H9 (cell line): ENCODE measurements at regions not wholly inside any gene's neighbourhood (a gene's known extent, or its start where the extent isn't known, plus 50 kb on each side); places are given as distances from the start of the nearest gene placed in this dataset.

Experiments
- DNase-seq: peaks from one replicate; pipeline ENCODE4 v3.0.0-alpha.2; 2017
- H2AFZ ChIP-seq: one replicate; pipeline ENCODE4 v1.6.1; 2013; ENCODE audit warnings: mild to moderate bottlenecking, low read length, control low read depth, moderate library complexity
- H2AK5ac ChIP-seq: 2 replicates; pipeline ENCODE4 v1.6.1; 2013; ENCODE audit warnings: low read length, control low read depth, mixed read lengths; ENCODE audit not compliant: insufficient read length
- H2BK120ac ChIP-seq: one replicate; pipeline ENCODE4 v1.6.1; 2013; ENCODE audit warnings: low read depth, mild to moderate bottlenecking, low read length, control low read depth, inconsistent platforms; ENCODE audit not compliant: poor library complexity, severe bottlenecking
- H2BK12ac ChIP-seq: 2 replicates; pipeline ENCODE4 v1.6.1; 2013; ENCODE audit warnings: low read length, control low read depth, mixed read lengths, low read depth; ENCODE audit not compliant: insufficient read length
- H2BK15ac ChIP-seq: 2 replicates; pipeline ENCODE4 v1.6.1; 2013; ENCODE audit warnings: low read depth, low read length, control low read depth
- H2BK20ac ChIP-seq: one replicate; pipeline ENCODE4 v1.6.1; 2013; ENCODE audit warnings: low read depth, mild to moderate bottlenecking, low read length, control low read depth, inconsistent platforms; ENCODE audit not compliant: poor library complexity, severe bottlenecking
- H2BK5ac ChIP-seq: 2 replicates; pipeline ENCODE4 v1.6.1; 2013; ENCODE audit warnings: low read length, control low read depth, mixed read lengths; ENCODE audit not compliant: insufficient read length
- H3K14ac ChIP-seq: 2 replicates; pipeline ENCODE4 v1.6.1; 2013; ENCODE audit warnings: low read length, control low read depth; ENCODE audit not compliant: insufficient read depth
- H3K18ac ChIP-seq: 2 replicates; pipeline ENCODE4 v1.6.1; 2013; ENCODE audit warnings: low read depth, mild to moderate bottlenecking, mixed read lengths, low read length, control low read depth; ENCODE audit not compliant: insufficient read length
- H3K23ac ChIP-seq: 2 replicates; pipeline ENCODE4 v1.6.1; 2013; ENCODE audit warnings: low read length, control low read depth, mixed read lengths, low read depth; ENCODE audit not compliant: insufficient read length
- H3K23me2 ChIP-seq: 2 replicates; pipeline ENCODE4 v1.6.1; 2013; ENCODE audit warnings: low read depth, mild to moderate bottlenecking, mixed read lengths, low read length, control low read depth; ENCODE audit not compliant: insufficient read length, poor library complexity, severe bottlenecking
- H3K27ac ChIP-seq: 2 replicates; pipeline ENCODE4 v1.5.1; 2013; ENCODE audit warnings: low read length, control low read depth, mixed read lengths, low read depth; ENCODE audit not compliant: insufficient read length
- H3K27me3 ChIP-seq: 2 replicates; pipeline ENCODE4 v1.6.1; 2013; ENCODE audit warnings: low read length, control low read depth, inconsistent platforms; ENCODE audit not compliant: insufficient read depth
- H3K4ac ChIP-seq: 2 replicates; pipeline ENCODE4 v1.6.1; 2013; ENCODE audit warnings: low read depth, mild to moderate bottlenecking, control low read depth, inconsistent platforms, low read length, moderate library complexity
- H3K4me1 ChIP-seq: 2 replicates; pipeline ENCODE4 v1.6.1; 2013; ENCODE audit warnings: low read length, control low read depth, inconsistent platforms; ENCODE audit not compliant: insufficient read depth
- H3K4me2 ChIP-seq: 2 replicates; pipeline ENCODE4 v1.6.1; 2013; ENCODE audit warnings: low read length, control low read depth, mixed read lengths; ENCODE audit not compliant: insufficient read length, insufficient read depth
- H3K56ac ChIP-seq: 2 replicates; pipeline ENCODE4 v1.6.1; 2013; ENCODE audit warnings: low read depth, mild to moderate bottlenecking, mixed read lengths, low read length, control low read depth; ENCODE audit not compliant: insufficient read length
- H3K79me1 ChIP-seq: 2 replicates; pipeline ENCODE4 v1.6.1; 2013; ENCODE audit warnings: low read depth, mild to moderate bottlenecking, moderate library complexity, low read length, control low read depth, inconsistent platforms; ENCODE audit not compliant: insufficient read depth, poor library complexity, severe bottlenecking
- H3K79me2 ChIP-seq: 2 replicates; pipeline ENCODE4 v1.6.1; 2013; ENCODE audit warnings: low read length, control low read depth, inconsistent platforms; ENCODE audit not compliant: insufficient read depth
- H3K9ac ChIP-seq: 2 replicates; pipeline ENCODE4 v1.6.1; 2013; ENCODE audit warnings: low read length, control low read depth, mixed read lengths; ENCODE audit not compliant: insufficient read length; ENCODE audit errors: extremely low read depth
- H3K9me3 ChIP-seq: one replicate; pipeline ENCODE4 v1.6.1; 2013; ENCODE audit warnings: low read depth, low read length, inconsistent platforms; ENCODE audit not compliant: control insufficient read depth
- H3T11ph ChIP-seq: one replicate; pipeline ENCODE4 v1.6.1; 2013; ENCODE audit warnings: mild to moderate bottlenecking, low read length, control low read depth, inconsistent platforms
- H4K20me1 ChIP-seq: one replicate; pipeline ENCODE4 v1.6.1; 2013; ENCODE audit not compliant: control insufficient read depth, insufficient read length, insufficient read depth
- H4K5ac ChIP-seq: 2 replicates; pipeline ENCODE4 v1.6.1; 2013; ENCODE audit warnings: low read depth, mild to moderate bottlenecking, mixed read lengths, low read length, control low read depth; ENCODE audit not compliant: insufficient read length
- H4K8ac ChIP-seq: replicated peaks from 2 replicates; pipeline ENCODE4 v1.6.1; 2013; ENCODE audit warnings: low read length, control low read depth, mixed read lengths, low read depth; ENCODE audit not compliant: insufficient read length
- H4K91ac ChIP-seq: 2 replicates; pipeline ENCODE4 v1.6.1; 2013; ENCODE audit warnings: low read depth, mild to moderate bottlenecking, moderate library complexity, mixed read lengths, low read length, control low read depth; ENCODE audit not compliant: insufficient read length
- H3K27ac Mint-ChIP-seq, 3 experiments: 2 replicates in 2 of 3; 3 replicates in 1 of 3; pipeline ENCODE4 v1.8.0; 2020 to 2021; ENCODE audit warnings: mixed read lengths in 3 of 3, mild to moderate bottlenecking in 1 of 3, moderate library complexity in 1 of 3
- H3K27me3 Mint-ChIP-seq: 2 replicates; pipeline ENCODE4 v1.8.0; 2021; ENCODE audit warnings: low read depth, mild to moderate bottlenecking, moderate library complexity, mixed read lengths
- H3K36me3 Mint-ChIP-seq, 3 experiments: 2 replicates in 2 of 3; 3 replicates in 1 of 3; pipeline ENCODE4 v1.8.0; 2020 to 2021; ENCODE audit warnings: low read depth in 3 of 3, mixed read lengths in 3 of 3; ENCODE audit not compliant: insufficient read depth in 1 of 3
- H3K4me1 Mint-ChIP-seq, 2 experiments: 2 replicates each; pipeline ENCODE4 v1.8.0; 2020; ENCODE audit warnings: mixed read lengths in 2 of 2
- H3K4me3 Mint-ChIP-seq, 2 experiments: 2 replicates in 1 of 2; 3 replicates in 1 of 2; pipeline ENCODE4 v1.8.0; 2020 to 2021; ENCODE audit warnings: mild to moderate bottlenecking in 2 of 2, mixed read lengths in 2 of 2, moderate library complexity in 1 of 2
- H3K9me3 Mint-ChIP-seq, 2 experiments: 2 replicates in 1 of 2; 3 replicates in 1 of 2; pipeline ENCODE4 v1.8.0; 2020; ENCODE audit warnings: mild to moderate bottlenecking in 2 of 2, mixed read lengths in 2 of 2, moderate library complexity in 1 of 2
- WGBS: extraction: QIAGEN DNeasy Blood & Tissue Kit; methylation state at CpG from one replicate; pipeline ENCODE4 v1.1.7; 2013; ENCODE audit warnings: missing lambda C conversion rate, low lambda C conversion rate, mixed read lengths; ENCODE audit not compliant: insufficient read length; ENCODE audit errors: extremely low coverage; 5-methylcytosine and 5-hydroxymethylcytosine counted together
- TF ChIP-seq, protein P1 (sequence below): fragments of 200-600 bp; sonication (generic); conservative IDR thresholded peaks from 3 replicates; pipeline ENCODE4 v1.8.0; 2021; ENCODE audit warnings: antibody characterized with exemption, mild to moderate bottlenecking

DNA sequence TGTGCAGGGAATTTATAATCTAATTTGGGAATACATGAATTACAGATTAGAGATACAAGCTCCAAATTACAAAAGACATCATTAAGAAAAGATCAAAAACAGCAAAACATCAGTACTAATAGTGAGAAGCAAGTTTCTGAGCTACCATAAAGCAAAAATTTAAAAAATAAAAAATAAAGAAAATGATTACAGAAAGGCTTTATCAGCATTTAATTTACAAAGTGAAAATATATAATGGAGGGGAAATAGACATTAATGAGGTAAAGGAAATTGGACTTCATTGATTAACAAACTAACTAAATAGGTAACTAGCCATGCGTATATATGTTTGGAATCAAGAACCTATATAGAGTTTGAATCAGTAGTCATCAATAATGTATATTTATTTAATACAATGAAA is 712.9 kb upstream of the DDX18 start:
- H3K27ac ChIP-seq: no peak overlapping the region
- no peaks in the 10 kb centered on the region for H3K4me1 Mint-ChIP-seq

More for the DNA sequence above, 712.9 kb upstream of the DDX18 start:
- no peak for DNase-seq
- no peak overlapping the region for H3K14ac ChIP-seq
- no peak overlapping the region for H3K18ac ChIP-seq
- no peaks in the 10 kb centered on the region for H4K20me1 ChIP-seq
- H3K23ac ChIP-seq: no peak overlapping the region
- H3K27me3 ChIP-seq: no peaks in the 10 kb centered on the region
- H3K4me2 ChIP-seq: no peak overlapping the region
- no peak overlapping the region for H2BK5ac ChIP-seq
- H3K36me3 Mint-ChIP-seq: peaks cover 0 to 3% (median 0%) of the 10 kb centered on the region in 3 experiments; a peak in 1 of 7 replicates
- no peaks in the 10 kb centered on the region for H3K79me2 ChIP-seq
- no peak overlapping the region for H3K9ac ChIP-seq
- H2BK15ac ChIP-seq: no peak overlapping the region
- no peak overlapping the region for H3K4me3 Mint-ChIP-seq
- no peak overlapping the region for H2AK5ac ChIP-seq
- H3K9me3 Mint-ChIP-seq: no peaks in the 10 kb centered on the region; a peak in 3 of 5 replicates
- no peak overlapping the region for H4K5ac ChIP-seq
- H3K23me2 ChIP-seq: no peaks in the 10 kb centered on the region
- no peak overlapping the region for H3K4ac ChIP-seq
- no peaks in the 10 kb centered on the region for H3K4me1 ChIP-seq
- H4K91ac ChIP-seq: no peak overlapping the region
- H2BK20ac ChIP-seq: no peak overlapping the region
- H2AFZ ChIP-seq: no peak overlapping the region
- no peaks in the 10 kb centered on the region for H3K79me1 ChIP-seq
- H3K56ac ChIP-seq: no peak overlapping the region
- no peak overlapping the region for H2BK12ac ChIP-seq
- no peak overlapping the region for H3K27ac Mint-ChIP-seq
- H2BK120ac ChIP-seq: no peak overlapping the region
- no peaks in the 10 kb centered on the region for H3K27me3 Mint-ChIP-seq
- H4K8ac ChIP-seq: no peak overlapping the region
- H3K9me3 ChIP-seq: no peaks in the 10 kb centered on the region
- TF ChIP-seq, protein P1, sequence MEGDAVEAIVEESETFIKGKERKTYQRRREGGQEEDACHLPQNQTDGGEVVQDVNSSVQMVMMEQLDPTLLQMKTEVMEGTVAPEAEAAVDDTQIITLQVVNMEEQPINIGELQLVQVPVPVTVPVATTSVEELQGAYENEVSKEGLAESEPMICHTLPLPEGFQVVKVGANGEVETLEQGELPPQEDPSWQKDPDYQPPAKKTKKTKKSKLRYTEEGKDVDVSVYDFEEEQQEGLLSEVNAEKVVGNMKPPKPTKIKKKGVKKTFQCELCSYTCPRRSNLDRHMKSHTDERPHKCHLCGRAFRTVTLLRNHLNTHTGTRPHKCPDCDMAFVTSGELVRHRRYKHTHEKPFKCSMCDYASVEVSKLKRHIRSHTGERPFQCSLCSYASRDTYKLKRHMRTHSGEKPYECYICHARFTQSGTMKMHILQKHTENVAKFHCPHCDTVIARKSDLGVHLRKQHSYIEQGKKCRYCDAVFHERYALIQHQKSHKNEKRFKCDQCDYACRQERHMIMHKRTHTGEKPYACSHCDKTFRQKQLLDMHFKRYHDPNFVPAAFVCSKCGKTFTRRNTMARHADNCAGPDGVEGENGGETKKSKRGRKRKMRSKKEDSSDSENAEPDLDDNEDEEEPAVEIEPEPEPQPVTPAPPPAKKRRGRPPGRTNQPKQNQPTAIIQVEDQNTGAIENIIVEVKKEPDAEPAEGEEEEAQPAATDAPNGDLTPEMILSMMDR: no peak
- no peak overlapping the region for H3T11ph ChIP-seq
- no CpG with 5 or more reads among the region's 1 CpG for WGBS
